OCI-LY7 (cell line): ENCODE measurements at regions not wholly inside any gene's neighbourhood (a gene's known extent, or its start where the extent isn't known, plus 50 kb on each side); places are given as distances from the start of the nearest gene placed in this dataset.

Experiments used
- BruUV-seq: library from RNA; stranded (reverse); fragments of 400-500 nt; replicated peaks from 2 replicates; lab custom pipeline; 2021; lab: Mats Ljungman, UMichigan
- CTCF ChIA-PET: fragments of 300-600 bp; sonication (Branson Sonifier 250); formaldehyde crosslinking; loops from one replicate; lab custom pipeline; 2022; ENCODE audit warnings: antibody characterized with exemption; ENCODE audit not compliant: unreplicated experiment; lab: Charles Lee
- POLR2A ChIA-PET: fragments of 300-600 bp; sonication (Branson Sonifier 250); formaldehyde crosslinking; loops from one replicate; lab custom pipeline; 2022; ENCODE audit warnings: antibody characterized with exemption; lab: Charles Lee
- DNase-seq: peaks from one replicate; pipeline ENCODE4 v3.0.0-alpha.2; 2015; ENCODE audit warnings: low spot score
- H2AFZ ChIP-seq: fragments of 200-600 bp; sonication (generic), shearing (Covaris generic); 2 replicates; pipeline ENCODE4 v1.6.1; 2014; ENCODE audit warnings: mild to moderate bottlenecking, antibody characterized with exemption, low read length, moderate library complexity
- H3K27ac ChIP-seq: fragments of 200-600 bp; sonication (generic); 2 replicates; pipeline ENCODE4 v1.5.1; 2014; ENCODE audit warnings: mixed run types, low read depth, mild to moderate bottlenecking, moderate library complexity, low read length, inconsistent platforms; ENCODE audit not compliant: poor library complexity, severe bottlenecking
- H3K36me3 ChIP-seq: fragments of 200-600 bp; sonication (generic); 2 replicates; pipeline ENCODE4 v1.6.1; 2014; ENCODE audit warnings: mild to moderate bottlenecking, antibody characterized with exemption, low read length, moderate library complexity, mixed read lengths; ENCODE audit not compliant: insufficient read depth
- H3K4me1 ChIP-seq: fragments of 200-600 bp; sonication (generic); 2 replicates; pipeline ENCODE4 v1.5.1; 2014; ENCODE audit warnings: mild to moderate bottlenecking, low read length; ENCODE audit not compliant: insufficient read depth, poor library complexity, severe bottlenecking
- H3K4me2 ChIP-seq: fragments of 200-600 bp; sonication (generic); 2 replicates; pipeline ENCODE4 v1.6.1; 2014; ENCODE audit warnings: mild to moderate bottlenecking, low read length
- H3K4me3 ChIP-seq: fragments of 200-600 bp; sonication (generic); 2 replicates; pipeline ENCODE4 v1.5.1; 2014; ENCODE audit warnings: mild to moderate bottlenecking, low read depth, low read length; ENCODE audit not compliant: poor library complexity, severe bottlenecking
- H3K79me2 ChIP-seq: fragments of 200-600 bp; sonication (generic); 2 replicates; pipeline ENCODE4 v1.6.1; 2016; ENCODE audit warnings: low read depth, mild to moderate bottlenecking, low read length, moderate library complexity, mixed read lengths; ENCODE audit not compliant: insufficient read depth
- H3K9me2 ChIP-seq: fragments of 200-600 bp; sonication (generic); 2 replicates; pipeline ENCODE4 v1.6.1; 2016; ENCODE audit warnings: mild to moderate bottlenecking, low read length, mixed read lengths; ENCODE audit not compliant: insufficient read depth
- H3K9me3 ChIP-seq: fragments of 200-600 bp; sonication (generic); 2 replicates; pipeline ENCODE4 v1.6.1; 2014; ENCODE audit warnings: mild to moderate bottlenecking, mixed run types, low read length, mixed read lengths
- H4K20me1 ChIP-seq: fragments of 200-600 bp; sonication (generic); 2 replicates; pipeline ENCODE4 v1.6.1; 2014; ENCODE audit warnings: mild to moderate bottlenecking, antibody characterized with exemption, low read length, moderate library complexity, mixed read lengths; ENCODE audit not compliant: insufficient read depth
- CTCF ChIP-seq: fragments of 200-600 bp; sonication (generic); conservative IDR thresholded peaks from 2 replicates; pipeline ENCODE4 v1.5.1; 2014; ENCODE audit warnings: mild to moderate bottlenecking, antibody characterized with exemption, low read length, moderate library complexity, mixed read lengths
- EZH2phosphoT487 ChIP-seq: fragments of 200-600 bp; sonication (generic); IDR thresholded peaks from 2 replicates; pipeline ENCODE4 v1.6.1; 2018; ENCODE audit warnings: low read depth, borderline replicate concordance, mild to moderate bottlenecking, mixed run types, antibody characterized with exemption, low read length, moderate library complexity, mixed read lengths
- intact Hi-C: fragments of 100-400 bp; cut with micrococcal nuclease; formaldehyde crosslinking; loops from one replicate; pipeline ENCODE4 v1.10.0; 2022; ENCODE audit not compliant: unreplicated experiment

- H3K4me3 ChIP-seq: no peak overlapping the region
- H3K9me3 ChIP-seq: no peaks in the 10 kb centered on the region
- H2AFZ ChIP-seq: no peak overlapping the region
- no peak for TF ChIP-seq EZH2phosphoT487
- TF ChIP-seq CTCF: no peak
- no peaks in the 10 kb centered on the region for H3K36me3 ChIP-seq
- no peaks in the 10 kb centered on the region for H3K4me1 ChIP-seq
- H3K9me2 ChIP-seq: no peaks in the 10 kb centered on the region
- no peaks in the 10 kb centered on the region for H4K20me1 ChIP-seq
- H3K27ac ChIP-seq: no peak overlapping the region
- intact Hi-C loops: no loop called here
- ChIA-PET POLR2A (no interaction called here), CTCF (interaction anchor here (1.0 kb wide), 1 partner anchor 16 kb away, joined by 4 read pairs; no protein-coding TSS in a partner anchor)
- no TSS peak for BruUV-seq
- H3K79me2 ChIP-seq: no peaks in the 10 kb centered on the region
- no peak overlapping the region for H3K4me2 ChIP-seq
- DNase-seq: no peak
These were observed 72.9 kb upstream of the STEAP1B start for GRCh38 chr7:22572937-22573336.

GRCh38 chr7:22572292-22572691, 72.3 kb upstream of the STEAP1B start:
- no peak for TF ChIP-seq EZH2phosphoT487
- TF ChIP-seq CTCF: no peak
- H3K9me3 ChIP-seq: no peaks in the 10 kb centered on the region
- CTCF ChIA-PET: interaction anchor here (1.0 kb wide), 1 partner anchor 15 kb away, joined by 4 read pairs; no protein-coding TSS in a partner anchor
- no peak overlapping the region for H2AFZ ChIP-seq
- POLR2A ChIA-PET: no interaction called here
- BruUV-seq: no TSS peak
- H3K79me2 ChIP-seq: no peaks in the 10 kb centered on the region
- H3K9me2 ChIP-seq: no peaks in the 10 kb centered on the region
- H4K20me1 ChIP-seq: no peaks in the 10 kb centered on the region
- no peak overlapping the region for H3K27ac ChIP-seq
- no peak overlapping the region for H3K4me3 ChIP-seq
- H3K36me3 ChIP-seq: no peaks in the 10 kb centered on the region
- intact Hi-C loops: no loop called here
- no peak overlapping the region for H3K4me2 ChIP-seq
- no peak for DNase-seq
- H3K4me1 ChIP-seq: no peaks in the 10 kb centered on the region

GRCh38 chr7:22571766-22572165, 71.8 kb upstream of the STEAP1B start:
- no peaks in the 10 kb centered on the region for H3K79me2 ChIP-seq
- no peaks in the 10 kb centered on the region for H3K4me1 ChIP-seq
- H2AFZ ChIP-seq: no peak overlapping the region
- no peak overlapping the region for H3K4me2 ChIP-seq
- intact Hi-C loops: no loop called here
- TF ChIP-seq EZH2phosphoT487: no peak
- TF ChIP-seq CTCF: no peak
- no TSS peak for BruUV-seq
- H3K36me3 ChIP-seq: no peaks in the 10 kb centered on the region
- CTCF ChIA-PET: no interaction called here
- no peaks in the 10 kb centered on the region for H4K20me1 ChIP-seq
- POLR2A ChIA-PET: no interaction called here
- no peaks in the 10 kb centered on the region for H3K9me3 ChIP-seq
- H3K4me3 ChIP-seq: no peak overlapping the region
- no peak overlapping the region for H3K27ac ChIP-seq
- no peaks in the 10 kb centered on the region for H3K9me2 ChIP-seq
- no peak for DNase-seq
